ENCODE measurements at regions not wholly inside any gene's neighbourhood (a gene's known extent, or its start where the extent isn't known, plus 50 kb on each side); places are given as distances from the start of the nearest gene placed in this dataset.

GRCh38 chr5:100004969-100005368, 530.2 kb upstream of the FAM174A start:
- no peak for TF ChIP-seq CTCF (IDR thresholded peaks at IDR 0.05; ENCODE audit: insufficient read depth, low read length, poor library complexity, severe bottlenecking)
- no peak overlapping the region for H3K4me3 ChIP-seq (replicated peaks; ENCODE audit: low read depth, low read length)
- H3K27me3 ChIP-seq (replicated peaks; ENCODE audit: control insufficient read depth, insufficient read depth, low read length), result no peaks in the 10 kb centered on the region; the same call in 1 of the 2 replicates
- no peaks in the 10 kb centered on the region for H3K36me3 ChIP-seq (ENCODE audit: control insufficient read depth, insufficient read depth, low read length)
- DNase-seq (ENCODE audit: extremely low read depth, insufficient read length), result no peak

GRCh38 chr5:99998319-99998718, 536.9 kb upstream of the FAM174A start:
- no peaks in the 10 kb centered on the region; the same call in 1 of the 2 replicates for H3K27me3 ChIP-seq (replicated peaks; ENCODE audit: control insufficient read depth, insufficient read depth, low read length)
- no peaks in the 10 kb centered on the region for H3K36me3 ChIP-seq (ENCODE audit: control insufficient read depth, insufficient read depth, low read length)
- no peak for DNase-seq (ENCODE audit: extremely low read depth, insufficient read length)
- TF ChIP-seq CTCF (IDR thresholded peaks at IDR 0.05; ENCODE audit: insufficient read depth, low read length, poor library complexity, severe bottlenecking), result no peak
- no peak overlapping the region for H3K4me3 ChIP-seq (replicated peaks; ENCODE audit: low read depth, low read length)

GRCh38 chr5:99995407-99995806, 539.8 kb upstream of the FAM174A start:
- TF ChIP-seq CTCF (IDR thresholded peaks at IDR 0.05; ENCODE audit: insufficient read depth, low read length, poor library complexity, severe bottlenecking), result no peak
- H3K27me3 ChIP-seq (replicated peaks; ENCODE audit: control insufficient read depth, insufficient read depth, low read length), result no peaks in the 10 kb centered on the region; the same call in 1 of the 2 replicates
- no peak overlapping the region for H3K4me3 ChIP-seq (replicated peaks; ENCODE audit: low read depth, low read length)
- H3K36me3 ChIP-seq (ENCODE audit: control insufficient read depth, insufficient read depth, low read length), result no peaks in the 10 kb centered on the region
- no peak for DNase-seq (ENCODE audit: extremely low read depth, insufficient read length)

GRCh38 chr5:99973779-99974178, 561.4 kb upstream of the FAM174A start:
- no peak for DNase-seq (ENCODE audit: extremely low read depth, insufficient read length)
- no peaks in the 10 kb centered on the region for H3K27me3 ChIP-seq (replicated peaks; ENCODE audit: control insufficient read depth, insufficient read depth, low read length)
- no peak for TF ChIP-seq CTCF (IDR thresholded peaks at IDR 0.05; ENCODE audit: insufficient read depth, low read length, poor library complexity, severe bottlenecking)

GRCh38 chr5:99955962-99956361, 579.2 kb upstream of the FAM174A start:
- no peak for DNase-seq (ENCODE audit: extremely low read depth, insufficient read length)
- Histone ChIP-seq H3K36me3 (ENCODE audit: control insufficient read depth, insufficient read depth, low read length) (no peaks in the 10 kb centered on the region), H3K4me3 (replicated peaks; ENCODE audit: low read depth, low read length) (no peak overlapping the region), H3K27me3 (replicated peaks; ENCODE audit: control insufficient read depth, insufficient read depth, low read length) (no peaks in the 10 kb centered on the region)
- TF ChIP-seq CTCF (IDR thresholded peaks at IDR 0.05; ENCODE audit: insufficient read depth, low read length, poor library complexity, severe bottlenecking), result no peak

More at GRCh38 chr5:99973779-99974178, 561.4 kb upstream of the FAM174A start:
- Histone ChIP-seq H3K36me3 (ENCODE audit: control insufficient read depth, insufficient read depth, low read length) (no peaks in the 10 kb centered on the region), H3K4me3 (replicated peaks; ENCODE audit: low read depth, low read length) (no peak overlapping the region)

GRCh38 chr5:99955006-99955405, 580.2 kb upstream of the FAM174A start:
- no peak for TF ChIP-seq CTCF (IDR thresholded peaks at IDR 0.05; ENCODE audit: insufficient read depth, low read length, poor library complexity, severe bottlenecking)
- DNase-seq (ENCODE audit: extremely low read depth, insufficient read length), result no peak
- Histone ChIP-seq H3K4me3 (replicated peaks; ENCODE audit: low read depth, low read length) (no peak overlapping the region), H3K36me3 (ENCODE audit: control insufficient read depth, insufficient read depth, low read length) (no peaks in the 10 kb centered on the region), H3K27me3 (replicated peaks; ENCODE audit: control insufficient read depth, insufficient read depth, low read length) (no peaks in the 10 kb centered on the region)

All from GM06990 (cell line).